DND-41 (cell line): ENCODE measurements at regions not wholly inside any gene's neighbourhood (a gene's known extent, or its start where the extent isn't known, plus 50 kb on each side); places are given as distances from the start of the nearest gene placed in this dataset.

Experiments
- ATAC-seq: fragments of 200-7000 bp; cut with Tn5 transposase; 3 replicates; pipeline ENCODE4 v1.9.1; 2021; ENCODE audit warnings: low read depth; ENCODE audit not compliant: insufficient read depth
- DNase-seq: peaks from one replicate; pipeline ENCODE4 v3.0.0-alpha.2; 2020
- H2AFZ ChIP-seq: 2 replicates; pipeline ENCODE4 v1.6.0; 2012; ENCODE audit warnings: low read depth, low read length
- H3K27ac ChIP-seq: 2 replicates; pipeline ENCODE4 v1.5.1; 2012; ENCODE audit warnings: low read length, inconsistent platforms
- H3K27me3 ChIP-seq: fragments of 200-600 bp; sonication (generic); 2 replicates; pipeline ENCODE4 v1.6.0; 2012; ENCODE audit warnings: low read length, mild to moderate bottlenecking, inconsistent platforms; ENCODE audit not compliant: insufficient read depth, poor library complexity
- H3K36me3 ChIP-seq: 2 replicates; pipeline ENCODE4 v1.5.1; 2012; ENCODE audit warnings: low read length, inconsistent platforms; ENCODE audit not compliant: insufficient read depth
- H3K4me1 ChIP-seq: 2 replicates; pipeline ENCODE4 v1.5.1; 2012; ENCODE audit warnings: mild to moderate bottlenecking, low read length; ENCODE audit not compliant: insufficient read depth
- H3K4me2 ChIP-seq: 2 replicates; pipeline ENCODE4 v1.6.0; 2012; ENCODE audit warnings: mild to moderate bottlenecking, moderate library complexity, low read length, inconsistent platforms; ENCODE audit not compliant: insufficient read depth
- H3K4me3 ChIP-seq, 2 experiments: fragments of 200-600 bp in 1 of 2; shearing (Covaris generic) in 1 of 2; 2 replicates each; pipeline ENCODE4 v1.5.1; 2012 to 2016; ENCODE audit warnings: inconsistent platforms in 2 of 2, low read length in 2 of 2, mild to moderate bottlenecking in 2 of 2, low read depth in 1 of 2, moderate library complexity in 1 of 2
- H3K79me2 ChIP-seq: 2 replicates; pipeline ENCODE4 v1.6.0; 2012; ENCODE audit warnings: low read length, inconsistent platforms; ENCODE audit not compliant: insufficient read depth
- H3K9ac ChIP-seq: 2 replicates; pipeline ENCODE4 v1.6.0; 2012; ENCODE audit warnings: low read depth, mild to moderate bottlenecking, inconsistent platforms, low read length, moderate library complexity
- H3K9me3 ChIP-seq: 2 replicates; pipeline ENCODE4 v1.5.1; 2012; ENCODE audit warnings: low read length, moderate library complexity, mild to moderate bottlenecking, inconsistent platforms; ENCODE audit not compliant: insufficient read depth, severe bottlenecking
- H4K20me1 ChIP-seq: 2 replicates; pipeline ENCODE4 v1.6.0; 2012; ENCODE audit warnings: low read length; ENCODE audit not compliant: insufficient read depth
- CTCF ChIP-seq: IDR thresholded peaks from 2 replicates; pipeline ENCODE4 v1.5.1; 2012; ENCODE audit warnings: borderline replicate concordance, low read length, moderate library complexity, mild to moderate bottlenecking; ENCODE audit not compliant: poor library complexity, severe bottlenecking; ENCODE audit errors: extremely low read depth
- EZH2 ChIP-seq: IDR thresholded peaks from 3 replicates; pipeline ENCODE4 v1.6.1; 2012; ENCODE audit warnings: borderline replicate concordance, low read depth, mild to moderate bottlenecking, moderate library complexity, low read length, inconsistent platforms; ENCODE audit not compliant: severe bottlenecking

- H3K4me2 ChIP-seq = no peak overlapping the region
Observed at GRCh38 chr2:43027097-43027873, 199.1 kb downstream of the ZFP36L2 start.

DNA sequence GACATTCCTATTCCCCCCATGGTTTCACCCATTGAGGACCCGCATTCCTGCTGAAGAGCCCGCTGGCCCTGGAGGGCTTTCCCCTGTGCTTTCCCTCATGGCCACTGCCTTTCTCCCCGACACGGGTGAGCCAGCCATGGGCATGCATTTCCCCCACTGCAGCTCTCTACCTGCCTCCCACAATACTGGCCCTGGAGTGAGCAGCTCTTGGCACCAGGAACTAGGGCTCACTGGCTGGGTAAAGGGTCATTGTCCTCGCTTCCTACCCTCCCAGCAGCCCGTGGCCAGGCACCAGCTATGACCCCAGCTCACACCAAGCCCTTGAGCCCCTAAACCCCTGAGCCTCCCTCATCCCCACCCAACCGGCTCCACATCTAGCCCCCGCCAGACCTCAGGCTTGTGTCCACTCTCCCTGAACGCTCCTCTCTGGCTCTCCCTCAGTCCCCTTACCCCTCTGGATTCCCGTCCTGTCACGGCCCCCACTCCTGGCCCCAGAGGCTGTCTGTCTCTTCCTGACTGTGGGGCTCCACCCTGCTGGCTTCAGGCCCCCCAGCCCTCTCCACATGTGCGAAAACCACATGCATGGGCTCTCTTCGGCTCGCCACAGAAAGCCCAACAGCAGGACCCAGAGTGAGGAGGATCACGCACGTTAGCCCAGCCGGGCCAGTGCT lies 199.8 kb downstream of the ZFP36L2 start:
- TF ChIP-seq CTCF (no peak), EZH2 (no peak)
- DNase-seq = no peak
- Histone ChIP-seq H3K9ac (0 out of 2 replicates have a peak overlapping the region, but pooled peaks have one; percentile 6), H3K4me2 (no peak overlapping the region), H3K27ac (peak overlapping the region; percentile 90), H3K79me2 (no peaks in the 10 kb centered on the region), H3K4me1 (peaks cover 59% of the 10 kb centered on the region), H3K27me3 (no peaks in the 10 kb centered on the region), H2AFZ (no peak overlapping the region), H3K36me3 (no peaks in the 10 kb centered on the region), H3K4me3 (no peak overlapping the region), H4K20me1 (no peaks in the 10 kb centered on the region), H3K9me3 (no peaks in the 10 kb centered on the region)
- no peak for ATAC-seq

More at GRCh38 chr2:43027097-43027873, 199.1 kb downstream of the ZFP36L2 start:
- DNase-seq (no peak), ATAC-seq (no peak)
- Histone ChIP-seq H2AFZ (no peak overlapping the region), H4K20me1 (no peaks in the 10 kb centered on the region), H3K36me3 (no peaks in the 10 kb centered on the region), H3K4me3 (no peak overlapping the region), H3K27ac (peak overlapping the region; percentile 90), H3K9ac (0 out of 2 replicates have a peak overlapping the region, but pooled peaks have one; percentile 6), H3K9me3 (no peaks in the 10 kb centered on the region), H3K4me1 (peaks cover 59% of the 10 kb centered on the region), H3K79me2 (no peaks in the 10 kb centered on the region), H3K27me3 (no peaks in the 10 kb centered on the region)
- TF ChIP-seq CTCF = no peak
- no peak for TF ChIP-seq EZH2

- H3K9ac ChIP-seq = peak overlapping the region; percentile 36
- ATAC-seq = no peak
- H3K27ac ChIP-seq = peak overlapping the region; percentile 90
Observed at GRCh38 chr2:43025709-43026295, 200.6 kb downstream of the ZFP36L2 start.

More at GRCh38 chr2:43025709-43026295, 200.6 kb downstream of the ZFP36L2 start:
- H3K79me2 ChIP-seq = no peaks in the 10 kb centered on the region
- H4K20me1 ChIP-seq = no peaks in the 10 kb centered on the region
- no peaks in the 10 kb centered on the region for H3K27me3 ChIP-seq
- no peaks in the 10 kb centered on the region for H3K36me3 ChIP-seq
- H3K4me2 ChIP-seq = no peak overlapping the region
- peaks cover 63% of the 10 kb centered on the region for H3K4me1 ChIP-seq
- H2AFZ ChIP-seq = 0 out of 2 replicates have a peak overlapping the region, but pooled peaks have one; percentile 10
- H3K9me3 ChIP-seq = no peaks in the 10 kb centered on the region
- TF ChIP-seq CTCF (no peak), EZH2 (no peak)
- H3K4me3 ChIP-seq = no peak overlapping the region
- DNase-seq = no peak
